A549 (cell line): ENCODE measurements at regions not wholly inside any gene's neighbourhood (a gene's known extent, or its start where the extent isn't known, plus 50 kb on each side); places are given as distances from the start of the nearest gene placed in this dataset.

ENCODE experiments used
- CHD4 ChIP-seq: fragments of 200-600 bp; sonication (generic); IDR thresholded peaks from 2 replicates; pipeline ENCODE4 v1.6.1; 2016; ENCODE audit warnings: antibody characterized with exemption, mild to moderate bottlenecking, borderline replicate concordance
- CTCF ChIP-seq: fragments of >200 bp; sonication (Bioruptor Twin); formaldehyde crosslinking; IDR thresholded peaks from 3 replicates; pipeline ENCODE4 v1.5.1; 2016
- EP300 ChIP-seq, 2 experiments: fragments of >200 bp; sonication (Bioruptor Twin); formaldehyde crosslinking; IDR thresholded peaks; 2 replicates in 1 of 2; 3 replicates in 1 of 2; pipeline ENCODE4 v1.6.1; 2016 to 2017
- FOSB ChIP-seq: fragments of 250-450 bp; sonication (Bioruptor Pico); IDR thresholded peaks from 2 replicates; pipeline ENCODE4 v1.5.0; 2020; ENCODE audit warnings: mild to moderate bottlenecking, moderate library complexity
- HOXB13 ChIP-seq: fragments of 250-450 bp; sonication (Bioruptor Pico); IDR thresholded peaks from 2 replicates; pipeline ENCODE4 v1.5.0; 2020; ENCODE audit warnings: low read depth, mild to moderate bottlenecking, moderate library complexity
- MYC ChIP-seq: IDR thresholded peaks from 2 replicates; pipeline ENCODE4 v1.6.1; 2012; ENCODE audit warnings: mild to moderate bottlenecking, inconsistent platforms, low read length, improper control_type of control experiment, borderline replicate concordance
- NR3C1 ChIP-seq: fragments of >200 bp; sonication (Bioruptor Twin); formaldehyde crosslinking; IDR thresholded peaks from 3 replicates; pipeline ENCODE4 v1.6.1; 2017
- ZFP36 ChIP-seq: fragments of 450-650 bp; IDR thresholded peaks from 2 replicates; pipeline ENCODE4 v1.6.1; 2014; ENCODE audit warnings: borderline replicate concordance; ENCODE audit not compliant: partially characterized antibody

GRCh38 chr21:32966120-32966519 is 59.6 kb upstream of the OLIG2 start:
- TF ChIP-seq ZFP36 (no peak), MYC (no peak), EP300 (IDR thresholded peaks at IDR 0.05) (no peak), CTCF (no peak), HOXB13 (no peak), FOSB (CRISPR knock-in tag) (no peak), CHD4 (no peak), NR3C1 (no peak)
